Muscle layer of colon (tissue), 2 donors: ENCODE measurements at regions not wholly inside any gene's neighbourhood (a gene's known extent, or its start where the extent isn't known, plus 50 kb on each side); places are given as distances from the start of the nearest gene placed in this dataset.

Experiments used
- H3K27ac ChIP-seq: one replicate; pipeline ENCODE4 v1.7.0; 2013; ENCODE audit warnings: low read depth, mild to moderate bottlenecking, low read length, moderate library complexity
- H3K27me3 ChIP-seq, 2 donors: one replicate each; pipeline ENCODE4 v1.7.0; 2013; ENCODE audit warnings: low read length in 2 of 2, mild to moderate bottlenecking in 2 of 2; ENCODE audit not compliant: insufficient read depth in 2 of 2, control insufficient read depth in 1 of 2
- H3K36me3 ChIP-seq: one replicate; pipeline ENCODE4 v1.7.0; 2013; ENCODE audit warnings: mild to moderate bottlenecking, low read length; ENCODE audit not compliant: insufficient read depth
- H3K4me1 ChIP-seq: one replicate; pipeline ENCODE4 v1.7.0; 2013; ENCODE audit warnings: mild to moderate bottlenecking, low read length; ENCODE audit not compliant: insufficient read depth
- H3K4me3 ChIP-seq, 2 donors: one replicate each; pipeline ENCODE4 v1.7.0; 2013; ENCODE audit warnings: low read length in 2 of 2, low read depth in 1 of 2, mild to moderate bottlenecking in 1 of 2, moderate library complexity in 1 of 2
- H3K9ac ChIP-seq: one replicate; pipeline ENCODE4 v1.7.0; 2013; ENCODE audit warnings: low read length
- H3K9me3 ChIP-seq: one replicate; pipeline ENCODE4 v1.7.0; 2013; ENCODE audit warnings: mild to moderate bottlenecking, low read length
- donor health status: abdominal sarcoma.
- donor health status: Adenocarcinoma of cecum.

GRCh38 chr16:85991856-85992255, 92.9 kb downstream of the IRF8 start:
- no peaks in the 10 kb centered on the region for H3K36me3 ChIP-seq
- H3K4me3 ChIP-seq = no peak overlapping the region
- no peak overlapping the region for H3K9ac ChIP-seq
- no peaks in the 10 kb centered on the region for H3K9me3 ChIP-seq
- H3K27ac ChIP-seq = no peak overlapping the region
- peaks cover 0 to 6% of the 10 kb centered on the region in 2 donors for H3K27me3 ChIP-seq
- no peaks in the 10 kb centered on the region for H3K4me1 ChIP-seq

- H3K36me3 ChIP-seq = no peaks in the 10 kb centered on the region
- H3K4me3 ChIP-seq = no peak overlapping the region
- no peak overlapping the region for H3K9ac ChIP-seq
- H3K27me3 ChIP-seq = peaks cover 0 to 6% of the 10 kb centered on the region in 2 donors
- H3K4me1 ChIP-seq = no peaks in the 10 kb centered on the region
- H3K9me3 ChIP-seq = no peaks in the 10 kb centered on the region
- no peak overlapping the region for H3K27ac ChIP-seq
Observed at GRCh38 chr16:85992359-85992758, 93.4 kb downstream of the IRF8 start.

- Histone ChIP-seq H3K27me3 (peaks cover 0 to 6% of the 10 kb centered on the region in 2 donors), H3K4me1 (no peaks in the 10 kb centered on the region), H3K9me3 (no peaks in the 10 kb centered on the region), H3K27ac (no peak overlapping the region), H3K4me3 (no peak overlapping the region), H3K36me3 (no peaks in the 10 kb centered on the region), H3K9ac (no peak overlapping the region)
Observed at GRCh38 chr16:85992779-85993178, 93.8 kb downstream of the IRF8 start.

GRCh38 chr16:85994492-85995490, 95.8 kb downstream of the IRF8 start:
- Histone ChIP-seq H3K27me3 (peaks cover 0 to 6% of the 10 kb centered on the region in 2 donors), H3K36me3 (no peaks in the 10 kb centered on the region), H3K9me3 (no peaks in the 10 kb centered on the region), H3K4me3 (no peak overlapping the region), H3K4me1 (no peaks in the 10 kb centered on the region), H3K9ac (no peak overlapping the region), H3K27ac (no peak overlapping the region)

GRCh38 chr16:85995541-85996423, 96.8 kb downstream of the IRF8 start:
- no peaks in the 10 kb centered on the region for H3K9me3 ChIP-seq
- H3K27ac ChIP-seq = no peak overlapping the region
- no peaks in the 10 kb centered on the region for H3K36me3 ChIP-seq
- no peak overlapping the region for H3K4me3 ChIP-seq
- H3K27me3 ChIP-seq = peaks cover 0 to 6% of the 10 kb centered on the region in 2 donors
- H3K4me1 ChIP-seq = no peaks in the 10 kb centered on the region
- no peak overlapping the region for H3K9ac ChIP-seq

GRCh38 chr16:85996843-85997242, 97.9 kb downstream of the IRF8 start:
- Histone ChIP-seq H3K27ac (no peak overlapping the region), H3K27me3 (peaks cover 0 to 6% of the 10 kb centered on the region in 2 donors), H3K9ac (no peak overlapping the region), H3K9me3 (no peaks in the 10 kb centered on the region), H3K4me1 (no peaks in the 10 kb centered on the region), H3K4me3 (no peak overlapping the region), H3K36me3 (no peaks in the 10 kb centered on the region)

- Histone ChIP-seq H3K27ac (no peak overlapping the region), H3K9me3 (no peaks in the 10 kb centered on the region), H3K4me3 (no peak overlapping the region), H3K4me1 (no peaks in the 10 kb centered on the region), H3K9ac (no peak overlapping the region), H3K27me3 (peaks cover 0 to 6% of the 10 kb centered on the region in 2 donors), H3K36me3 (no peaks in the 10 kb centered on the region)
Observed at GRCh38 chr16:85998171-85998867, 99.4 kb downstream of the IRF8 start.

GRCh38 chr16:85998868-85999729, 100.1 kb downstream of the IRF8 start:
- peaks cover 0 to 6% of the 10 kb centered on the region in 2 donors for H3K27me3 ChIP-seq
- no peaks in the 10 kb centered on the region for H3K4me1 ChIP-seq
- no peak overlapping the region for H3K4me3 ChIP-seq
- H3K9ac ChIP-seq = no peak overlapping the region
- no peak overlapping the region for H3K27ac ChIP-seq
- no peaks in the 10 kb centered on the region for H3K36me3 ChIP-seq
- H3K9me3 ChIP-seq = no peaks in the 10 kb centered on the region

GRCh38 chr16:85999778-86000177, 100.8 kb downstream of the IRF8 start:
- Histone ChIP-seq H3K9ac (no peak overlapping the region), H3K9me3 (no peaks in the 10 kb centered on the region), H3K4me3 (no peak overlapping the region), H3K27ac (no peak overlapping the region), H3K4me1 (no peaks in the 10 kb centered on the region), H3K27me3 (peaks cover 0 to 6% of the 10 kb centered on the region in 2 donors), H3K36me3 (no peaks in the 10 kb centered on the region)

- H3K36me3 ChIP-seq = no peaks in the 10 kb centered on the region
- no peaks in the 10 kb centered on the region for H3K27me3 ChIP-seq
- no peak overlapping the region for H3K9ac ChIP-seq
- H3K9me3 ChIP-seq = no peaks in the 10 kb centered on the region
- H3K4me1 ChIP-seq = no peaks in the 10 kb centered on the region
- H3K4me3 ChIP-seq = no peak overlapping the region
- no peak overlapping the region for H3K27ac ChIP-seq
Observed at GRCh38 chr16:86002178-86002900, 103.4 kb downstream of the IRF8 start.
